GM23338 (cell line): ENCODE measurements at regions not wholly inside any gene's neighbourhood (a gene's known extent, or its start where the extent isn't known, plus 50 kb on each side); places are given as distances from the start of the nearest gene placed in this dataset.

Source experiments
- ATAC-seq: fragments of 200-7000 bp; cut with Tn5 transposase; 3 replicates; pipeline ENCODE4 v1.9.1; 2020
- DNase-seq: peaks from one replicate; pipeline ENCODE4 v3.0.0-alpha.2; 2015; ENCODE audit warnings: low spot score
- H2AFZ ChIP-seq: fragments of 200-600 bp; sonication (generic); 2 replicates; pipeline ENCODE4 v1.8.0; 2016; ENCODE audit warnings: antibody characterized with exemption, mild to moderate bottlenecking, moderate library complexity
- H3F3A ChIP-seq: fragments of 200-600 bp; sonication (generic); replicated peaks from 2 replicates; pipeline ENCODE4 v1.8.0; 2017; ENCODE audit warnings: antibody characterized with exemption, mixed run types, low read depth
- H3K27ac ChIP-seq: fragments of 200-600 bp; sonication (generic); 2 replicates; pipeline ENCODE4 v1.6.1; 2016; ENCODE audit warnings: low read depth
- H3K27me3 ChIP-seq: fragments of 200-600 bp; sonication (generic); 2 replicates; pipeline ENCODE4 v1.8.0; 2016; ENCODE audit warnings: mild to moderate bottlenecking, mixed run types, moderate library complexity; ENCODE audit not compliant: insufficient read depth
- H3K36me3 ChIP-seq: fragments of 200-600 bp; sonication (generic); 2 replicates; pipeline ENCODE4 v1.8.0; 2016; ENCODE audit warnings: mild to moderate bottlenecking; ENCODE audit not compliant: insufficient read depth
- H3K4me1 ChIP-seq: fragments of 200-600 bp; sonication (generic); 2 replicates; pipeline ENCODE4 v1.8.0; 2016; ENCODE audit warnings: mild to moderate bottlenecking, moderate library complexity; ENCODE audit not compliant: insufficient read depth
- H3K4me2 ChIP-seq: fragments of 200-600 bp; sonication (generic); 2 replicates; pipeline ENCODE4 v1.7.1; 2017; ENCODE audit warnings: mixed run types
- H3K4me3 ChIP-seq: fragments of 200-600 bp; sonication (generic); 2 replicates; pipeline ENCODE4 v1.6.1; 2016; ENCODE audit warnings: mixed run types
- H3K79me2 ChIP-seq: fragments of 200-600 bp; sonication (generic); replicated peaks from 2 replicates; pipeline ENCODE4 v1.8.0; 2017; ENCODE audit warnings: mild to moderate bottlenecking; ENCODE audit not compliant: insufficient read depth
- H3K9me2 ChIP-seq: fragments of 200-600 bp; sonication (generic); 2 replicates; pipeline ENCODE4 v1.8.0; 2017; ENCODE audit not compliant: insufficient read depth
- H4K20me1 ChIP-seq: fragments of 200-600 bp; sonication (generic); replicated peaks from 2 replicates; pipeline ENCODE4 v1.8.0; 2017; ENCODE audit warnings: mild to moderate bottlenecking; ENCODE audit not compliant: insufficient read depth
- H3K27ac Mint-ChIP-seq: 2 replicates; pipeline ENCODE4 v1.8.0; 2020; ENCODE audit warnings: inconsistent platforms, mild to moderate bottlenecking, moderate library complexity, mixed read lengths
- H3K27me3 Mint-ChIP-seq: 3 replicates; pipeline ENCODE4 v1.8.0; 2022; ENCODE audit warnings: low read depth, mild to moderate bottlenecking, moderate library complexity, mixed read lengths, inconsistent platforms; ENCODE audit not compliant: insufficient read depth, poor library complexity
- H3K36me3 Mint-ChIP-seq: 3 replicates; pipeline ENCODE4 v1.8.0; 2021; ENCODE audit warnings: low read depth, mild to moderate bottlenecking, inconsistent platforms, moderate library complexity, mixed read lengths
- H3K4me1 Mint-ChIP-seq: 3 replicates; pipeline ENCODE4 v1.8.0; 2020; ENCODE audit warnings: mild to moderate bottlenecking, inconsistent platforms, mixed read lengths
- H3K4me3 Mint-ChIP-seq: 3 replicates; pipeline ENCODE4 v1.8.0; 2021; ENCODE audit warnings: moderate library complexity, mild to moderate bottlenecking, inconsistent platforms, mixed read lengths
- H3K9me3 Mint-ChIP-seq: 3 replicates; pipeline ENCODE4 v1.8.0; 2020; ENCODE audit warnings: moderate library complexity, mild to moderate bottlenecking, inconsistent platforms, mixed read lengths
- CREB1 ChIP-seq: fragments of 250-450 bp; sonication (Bioruptor Pico); IDR thresholded peaks from 2 replicates; pipeline ENCODE4 v1.5.0; 2020; ENCODE audit warnings: low read depth, mild to moderate bottlenecking, moderate library complexity
- EZH2 ChIP-seq: fragments of 200-600 bp; sonication (generic); IDR thresholded peaks from one replicate; pipeline ENCODE4 v1.8.0; 2017; ENCODE audit warnings: antibody characterized with exemption, mild to moderate bottlenecking, low read depth; ENCODE audit not compliant: unreplicated experiment
- EZH2phosphoT487 ChIP-seq: fragments of 200-600 bp; sonication (generic); IDR thresholded peaks from one replicate; pipeline ENCODE4 v1.8.1; 2018; ENCODE audit warnings: antibody characterized with exemption; ENCODE audit not compliant: unreplicated experiment
- JUNB ChIP-seq: IDR thresholded peaks from one replicate; pipeline ENCODE4 v1.6.1; 2016; ENCODE audit warnings: antibody characterized with exemption; ENCODE audit not compliant: unreplicated experiment
- NANOG ChIP-seq: IDR thresholded peaks from 2 replicates; pipeline ENCODE4 v1.6.1; 2016; ENCODE audit warnings: antibody characterized with exemption, borderline replicate concordance
- POLR2AphosphoS5 ChIP-seq: IDR thresholded peaks from 2 replicates; pipeline ENCODE4 v1.6.1; 2016; ENCODE audit warnings: antibody characterized with exemption, low read depth
- STAT1 ChIP-seq: IDR thresholded peaks from one replicate; pipeline ENCODE4 v1.6.1; 2016; ENCODE audit warnings: antibody characterized with exemption; ENCODE audit not compliant: unreplicated experiment
- ZNF114 ChIP-seq: fragments of 250-450 bp; sonication (Bioruptor Pico); IDR thresholded peaks from 2 replicates; pipeline ENCODE4 v1.5.0; 2020; ENCODE audit warnings: mild to moderate bottlenecking, moderate library complexity
- ZNF331 ChIP-seq: fragments of 250-450 bp; sonication (Bioruptor Pico); IDR thresholded peaks from 2 replicates; pipeline ENCODE4 v1.5.0; 2020; ENCODE audit warnings: low read depth, mild to moderate bottlenecking, moderate library complexity
- TF ChIP-seq, protein P1 (sequence below): fragments of 250-450 bp; sonication (Bioruptor Pico); IDR thresholded peaks from 2 replicates; pipeline ENCODE4 v1.5.0; 2020; ENCODE audit warnings: mild to moderate bottlenecking, moderate library complexity
- TF ChIP-seq, protein P2 (sequence below): IDR thresholded peaks from 2 replicates; pipeline ENCODE4 v1.6.1; 2016; ENCODE audit warnings: antibody characterized with exemption
- TF ChIP-seq, protein P3 (sequence below): IDR thresholded peaks from one replicate; pipeline ENCODE4 v1.6.1; 2018; ENCODE audit warnings: antibody characterized with exemption; ENCODE audit not compliant: unreplicated experiment
- TF ChIP-seq, protein P4 (sequence below), 2 experiments: fragments of 200-600 bp in 1 of 2; sonication (generic) in 1 of 2; conservative IDR thresholded peaks; 2 replicates each; pipeline versions ENCODE4 v1.5.1 to v1.6.1; 2016 to 2017; ENCODE audit warnings: antibody characterized with exemption in 2 of 2, low read depth in 2 of 2, mild to moderate bottlenecking in 2 of 2, moderate library complexity in 1 of 2

DNA sequence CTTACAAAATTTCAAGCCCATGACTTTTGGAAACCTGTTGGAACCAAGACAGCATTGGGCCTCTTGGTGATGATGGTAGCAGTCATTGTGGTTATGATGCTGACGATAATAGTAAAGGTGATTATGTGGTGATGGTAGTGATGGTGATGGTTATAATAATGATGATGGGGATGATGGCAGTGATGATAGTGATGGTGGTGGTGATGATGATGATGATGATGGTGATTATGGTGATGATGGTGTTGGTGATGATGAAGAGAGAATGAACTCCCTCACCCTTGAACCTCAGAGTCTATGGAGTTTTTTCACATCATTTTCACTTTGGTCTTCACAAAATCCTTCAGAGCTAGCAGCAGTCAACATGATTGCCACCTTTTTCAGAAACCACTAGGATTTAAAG is 105.3 kb upstream of the ASIC2 start:
- no peaks in the 10 kb centered on the region for H3K4me1 Mint-ChIP-seq
- H3K36me3 ChIP-seq, result no peaks in the 10 kb centered on the region
- H3K27ac ChIP-seq, result no peak overlapping the region
- no peaks in the 10 kb centered on the region for H4K20me1 ChIP-seq
- H3K36me3 Mint-ChIP-seq, result no peaks in the 10 kb centered on the region
- no peak overlapping the region for H3K27ac Mint-ChIP-seq
- H3K4me1 ChIP-seq, result no peaks in the 10 kb centered on the region
- H3K79me2 ChIP-seq, result no peaks in the 10 kb centered on the region
- no peaks in the 10 kb centered on the region for H3K27me3 ChIP-seq
- H3K4me3 Mint-ChIP-seq, result no peak overlapping the region
- H3K4me2 ChIP-seq, result no peak overlapping the region
- no peaks in the 10 kb centered on the region for H3K9me3 Mint-ChIP-seq
- no peak overlapping the region for H2AFZ ChIP-seq
- H3K27me3 Mint-ChIP-seq, result peaks cover 2% of the 10 kb centered on the region
- ATAC-seq, result no peak
- peaks cover 13% of the 10 kb centered on the region for H3K9me2 ChIP-seq
- TF ChIP-seq ZNF114 (no peak), POLR2AphosphoS5 (no peak), NANOG (no peak), ZNF331 (no peak), CREB1 (no peak), EZH2phosphoT487 (no peak), JUNB (no peak), STAT1 (no peak), EZH2 (no peak)
- TF ChIP-seq, protein P1, sequence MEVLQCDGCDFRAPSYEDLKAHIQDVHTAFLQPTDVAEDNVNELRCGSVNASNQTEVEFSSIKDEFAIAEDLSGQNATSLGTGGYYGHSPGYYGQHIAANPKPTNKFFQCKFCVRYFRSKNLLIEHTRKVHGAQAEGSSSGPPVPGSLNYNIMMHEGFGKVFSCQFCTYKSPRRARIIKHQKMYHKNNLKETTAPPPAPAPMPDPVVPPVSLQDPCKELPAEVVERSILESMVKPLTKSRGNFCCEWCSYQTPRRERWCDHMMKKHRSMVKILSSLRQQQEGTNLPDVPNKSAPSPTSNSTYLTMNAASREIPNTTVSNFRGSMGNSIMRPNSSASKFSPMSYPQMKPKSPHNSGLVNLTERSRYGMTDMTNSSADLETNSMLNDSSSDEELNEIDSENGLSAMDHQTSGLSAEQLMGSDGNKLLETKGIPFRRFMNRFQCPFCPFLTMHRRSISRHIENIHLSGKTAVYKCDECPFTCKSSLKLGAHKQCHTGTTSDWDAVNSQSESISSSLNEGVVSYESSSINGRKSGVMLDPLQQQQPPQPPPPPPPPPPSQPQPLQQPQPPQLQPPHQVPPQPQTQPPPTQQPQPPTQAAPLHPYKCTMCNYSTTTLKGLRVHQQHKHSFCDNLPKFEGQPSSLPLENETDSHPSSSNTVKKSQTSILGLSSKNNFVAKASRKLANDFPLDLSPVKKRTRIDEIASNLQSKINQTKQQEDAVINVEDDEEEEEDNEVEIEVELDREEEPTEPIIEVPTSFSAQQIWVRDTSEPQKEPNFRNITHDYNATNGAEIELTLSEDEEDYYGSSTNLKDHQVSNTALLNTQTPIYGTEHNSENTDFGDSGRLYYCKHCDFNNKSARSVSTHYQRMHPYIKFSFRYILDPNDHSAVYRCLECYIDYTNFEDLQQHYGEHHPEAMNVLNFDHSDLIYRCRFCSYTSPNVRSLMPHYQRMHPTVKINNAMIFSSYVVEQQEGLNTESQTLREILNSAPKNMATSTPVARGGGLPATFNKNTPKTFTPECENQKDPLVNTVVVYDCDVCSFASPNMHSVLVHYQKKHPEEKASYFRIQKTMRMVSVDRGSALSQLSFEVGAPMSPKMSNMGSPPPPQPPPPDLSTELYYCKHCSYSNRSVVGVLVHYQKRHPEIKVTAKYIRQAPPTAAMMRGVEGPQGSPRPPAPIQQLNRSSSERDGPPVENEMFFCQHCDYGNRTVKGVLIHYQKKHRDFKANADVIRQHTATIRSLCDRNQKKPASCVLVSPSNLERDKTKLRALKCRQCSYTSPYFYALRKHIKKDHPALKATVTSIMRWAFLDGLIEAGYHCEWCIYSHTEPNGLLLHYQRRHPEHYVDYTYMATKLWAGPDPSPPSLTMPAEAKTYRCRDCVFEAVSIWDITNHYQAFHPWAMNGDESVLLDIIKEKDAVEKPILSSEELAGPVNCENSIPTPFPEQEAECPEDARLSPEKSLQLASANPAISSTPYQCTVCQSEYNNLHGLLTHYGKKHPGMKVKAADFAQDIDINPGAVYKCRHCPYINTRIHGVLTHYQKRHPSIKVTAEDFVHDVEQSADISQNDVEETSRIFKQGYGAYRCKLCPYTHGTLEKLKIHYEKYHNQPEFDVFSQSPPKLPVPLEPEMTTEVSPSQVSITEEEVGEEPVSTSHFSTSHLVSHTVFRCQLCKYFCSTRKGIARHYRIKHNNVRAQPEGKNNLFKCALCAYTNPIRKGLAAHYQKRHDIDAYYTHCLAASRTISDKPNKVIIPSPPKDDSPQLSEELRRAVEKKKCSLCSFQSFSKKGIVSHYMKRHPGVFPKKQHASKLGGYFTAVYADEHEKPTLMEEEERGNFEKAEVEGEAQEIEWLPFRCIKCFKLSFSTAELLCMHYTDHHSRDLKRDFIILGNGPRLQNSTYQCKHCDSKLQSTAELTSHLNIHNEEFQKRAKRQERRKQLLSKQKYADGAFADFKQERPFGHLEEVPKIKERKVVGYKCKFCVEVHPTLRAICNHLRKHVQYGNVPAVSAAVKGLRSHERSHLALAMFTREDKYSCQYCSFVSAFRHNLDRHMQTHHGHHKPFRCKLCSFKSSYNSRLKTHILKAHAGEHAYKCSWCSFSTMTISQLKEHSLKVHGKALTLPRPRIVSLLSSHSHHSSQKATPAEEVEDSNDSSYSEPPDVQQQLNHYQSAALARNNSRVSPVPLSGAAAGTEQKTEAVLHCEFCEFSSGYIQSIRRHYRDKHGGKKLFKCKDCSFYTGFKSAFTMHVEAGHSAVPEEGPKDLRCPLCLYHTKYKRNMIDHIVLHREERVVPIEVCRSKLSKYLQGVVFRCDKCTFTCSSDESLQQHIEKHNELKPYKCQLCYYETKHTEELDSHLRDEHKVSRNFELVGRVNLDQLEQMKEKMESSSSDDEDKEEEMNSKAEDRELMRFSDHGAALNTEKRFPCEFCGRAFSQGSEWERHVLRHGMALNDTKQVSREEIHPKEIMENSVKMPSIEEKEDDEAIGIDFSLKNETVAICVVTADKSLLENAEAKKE (CRISPR knock-in tag), result no peak
- TF ChIP-seq, protein P2, sequence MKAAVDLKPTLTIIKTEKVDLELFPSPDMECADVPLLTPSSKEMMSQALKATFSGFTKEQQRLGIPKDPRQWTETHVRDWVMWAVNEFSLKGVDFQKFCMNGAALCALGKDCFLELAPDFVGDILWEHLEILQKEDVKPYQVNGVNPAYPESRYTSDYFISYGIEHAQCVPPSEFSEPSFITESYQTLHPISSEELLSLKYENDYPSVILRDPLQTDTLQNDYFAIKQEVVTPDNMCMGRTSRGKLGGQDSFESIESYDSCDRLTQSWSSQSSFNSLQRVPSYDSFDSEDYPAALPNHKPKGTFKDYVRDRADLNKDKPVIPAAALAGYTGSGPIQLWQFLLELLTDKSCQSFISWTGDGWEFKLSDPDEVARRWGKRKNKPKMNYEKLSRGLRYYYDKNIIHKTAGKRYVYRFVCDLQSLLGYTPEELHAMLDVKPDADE, result no peak
- TF ChIP-seq, protein P3, sequence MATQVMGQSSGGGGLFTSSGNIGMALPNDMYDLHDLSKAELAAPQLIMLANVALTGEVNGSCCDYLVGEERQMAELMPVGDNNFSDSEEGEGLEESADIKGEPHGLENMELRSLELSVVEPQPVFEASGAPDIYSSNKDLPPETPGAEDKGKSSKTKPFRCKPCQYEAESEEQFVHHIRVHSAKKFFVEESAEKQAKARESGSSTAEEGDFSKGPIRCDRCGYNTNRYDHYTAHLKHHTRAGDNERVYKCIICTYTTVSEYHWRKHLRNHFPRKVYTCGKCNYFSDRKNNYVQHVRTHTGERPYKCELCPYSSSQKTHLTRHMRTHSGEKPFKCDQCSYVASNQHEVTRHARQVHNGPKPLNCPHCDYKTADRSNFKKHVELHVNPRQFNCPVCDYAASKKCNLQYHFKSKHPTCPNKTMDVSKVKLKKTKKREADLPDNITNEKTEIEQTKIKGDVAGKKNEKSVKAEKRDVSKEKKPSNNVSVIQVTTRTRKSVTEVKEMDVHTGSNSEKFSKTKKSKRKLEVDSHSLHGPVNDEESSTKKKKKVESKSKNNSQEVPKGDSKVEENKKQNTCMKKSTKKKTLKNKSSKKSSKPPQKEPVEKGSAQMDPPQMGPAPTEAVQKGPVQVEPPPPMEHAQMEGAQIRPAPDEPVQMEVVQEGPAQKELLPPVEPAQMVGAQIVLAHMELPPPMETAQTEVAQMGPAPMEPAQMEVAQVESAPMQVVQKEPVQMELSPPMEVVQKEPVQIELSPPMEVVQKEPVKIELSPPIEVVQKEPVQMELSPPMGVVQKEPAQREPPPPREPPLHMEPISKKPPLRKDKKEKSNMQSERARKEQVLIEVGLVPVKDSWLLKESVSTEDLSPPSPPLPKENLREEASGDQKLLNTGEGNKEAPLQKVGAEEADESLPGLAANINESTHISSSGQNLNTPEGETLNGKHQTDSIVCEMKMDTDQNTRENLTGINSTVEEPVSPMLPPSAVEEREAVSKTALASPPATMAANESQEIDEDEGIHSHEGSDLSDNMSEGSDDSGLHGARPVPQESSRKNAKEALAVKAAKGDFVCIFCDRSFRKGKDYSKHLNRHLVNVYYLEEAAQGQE, result no peak
- TF ChIP-seq, protein P4, sequence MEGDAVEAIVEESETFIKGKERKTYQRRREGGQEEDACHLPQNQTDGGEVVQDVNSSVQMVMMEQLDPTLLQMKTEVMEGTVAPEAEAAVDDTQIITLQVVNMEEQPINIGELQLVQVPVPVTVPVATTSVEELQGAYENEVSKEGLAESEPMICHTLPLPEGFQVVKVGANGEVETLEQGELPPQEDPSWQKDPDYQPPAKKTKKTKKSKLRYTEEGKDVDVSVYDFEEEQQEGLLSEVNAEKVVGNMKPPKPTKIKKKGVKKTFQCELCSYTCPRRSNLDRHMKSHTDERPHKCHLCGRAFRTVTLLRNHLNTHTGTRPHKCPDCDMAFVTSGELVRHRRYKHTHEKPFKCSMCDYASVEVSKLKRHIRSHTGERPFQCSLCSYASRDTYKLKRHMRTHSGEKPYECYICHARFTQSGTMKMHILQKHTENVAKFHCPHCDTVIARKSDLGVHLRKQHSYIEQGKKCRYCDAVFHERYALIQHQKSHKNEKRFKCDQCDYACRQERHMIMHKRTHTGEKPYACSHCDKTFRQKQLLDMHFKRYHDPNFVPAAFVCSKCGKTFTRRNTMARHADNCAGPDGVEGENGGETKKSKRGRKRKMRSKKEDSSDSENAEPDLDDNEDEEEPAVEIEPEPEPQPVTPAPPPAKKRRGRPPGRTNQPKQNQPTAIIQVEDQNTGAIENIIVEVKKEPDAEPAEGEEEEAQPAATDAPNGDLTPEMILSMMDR (conservative IDR thresholded peaks at IDR 0.05; ENCODE audit: low read depth in 2 of 2), result no peak
- DNase-seq, result no peak
- H3K4me3 ChIP-seq, result no peak overlapping the region
- no peaks in the 10 kb centered on the region for H3F3A ChIP-seq
